Trophoblast cell (in vitro differentiated cells and primary cell): ENCODE measurements at regions not wholly inside any gene's neighbourhood (a gene's known extent, or its start where the extent isn't known, plus 50 kb on each side); places are given as distances from the start of the nearest gene placed in this dataset.

Source experiments
- DNase-seq, 2 donors: peaks; one replicate each; pipeline ENCODE4 v3.0.0-alpha.2; 2016
- H2AFZ ChIP-seq: 2 replicates; pipeline ENCODE4 v1.6.1; 2013; ENCODE audit warnings: low read length, moderate library complexity, mild to moderate bottlenecking; ENCODE audit not compliant: insufficient read depth, poor library complexity
- H2AK5ac ChIP-seq: 2 replicates; pipeline ENCODE4 v1.6.1; 2013; ENCODE audit warnings: mild to moderate bottlenecking, low read length
- H2BK120ac ChIP-seq: 2 replicates; pipeline ENCODE4 v1.6.1; 2013; ENCODE audit warnings: low read length, mild to moderate bottlenecking, moderate library complexity; ENCODE audit not compliant: insufficient read depth, poor library complexity
- H2BK12ac ChIP-seq: 2 replicates; pipeline ENCODE4 v1.6.1; 2013; ENCODE audit warnings: mild to moderate bottlenecking, low read length, moderate library complexity
- H2BK5ac ChIP-seq: 2 replicates; pipeline ENCODE4 v1.6.1; 2013; ENCODE audit warnings: low read length, low read depth, moderate library complexity, mild to moderate bottlenecking; ENCODE audit not compliant: poor library complexity
- H3K14ac ChIP-seq: 2 replicates; pipeline ENCODE4 v1.6.1; 2013; ENCODE audit warnings: mild to moderate bottlenecking, low read length
- H3K18ac ChIP-seq: 2 replicates; pipeline ENCODE4 v1.6.1; 2013; ENCODE audit warnings: mild to moderate bottlenecking, low read length
- H3K23ac ChIP-seq: 2 replicates; pipeline ENCODE4 v1.6.1; 2013; ENCODE audit warnings: low read length
- H3K27ac ChIP-seq: 2 replicates; pipeline ENCODE4 v1.5.1; 2013; ENCODE audit warnings: low read depth, mild to moderate bottlenecking, inconsistent platforms, low read length, moderate library complexity
- H3K27me3 ChIP-seq: 2 replicates; pipeline ENCODE4 v1.6.1; 2013; ENCODE audit warnings: inconsistent platforms, mild to moderate bottlenecking, low read length, moderate library complexity; ENCODE audit not compliant: insufficient read depth
- H3K36me3 ChIP-seq, 2 experiments: 1 replicate in 1 of 2; 2 replicates in 1 of 2; pipeline ENCODE4 v1.6.1; 2013; ENCODE audit warnings: low read length in 2 of 2, mild to moderate bottlenecking in 2 of 2, moderate library complexity in 1 of 2; ENCODE audit not compliant: insufficient read depth in 2 of 2, control insufficient read depth in 1 of 2
- H3K4ac ChIP-seq: 2 replicates; pipeline ENCODE4 v1.6.1; 2013; ENCODE audit warnings: low read depth, mild to moderate bottlenecking, low read length, moderate library complexity
- H3K4me1 ChIP-seq, 2 experiments: 1 replicate in 1 of 2; 2 replicates in 1 of 2; pipeline ENCODE4 v1.6.1; 2013; ENCODE audit warnings: low read length in 2 of 2, mild to moderate bottlenecking in 2 of 2, moderate library complexity in 1 of 2; ENCODE audit not compliant: insufficient read depth in 2 of 2, control insufficient read depth in 1 of 2
- H3K4me2 ChIP-seq: 2 replicates; pipeline ENCODE4 v1.6.1; 2013; ENCODE audit warnings: inconsistent platforms, mild to moderate bottlenecking, low read length, moderate library complexity
- H3K4me3 ChIP-seq: 2 replicates; pipeline ENCODE4 v1.5.1; 2013; ENCODE audit warnings: mild to moderate bottlenecking, low read depth, low read length, inconsistent platforms
- H3K79me1 ChIP-seq: one replicate; pipeline ENCODE4 v1.6.1; 2013; ENCODE audit warnings: low read length
- H3K79me2 ChIP-seq: 2 replicates; pipeline ENCODE4 v1.6.1; 2013; ENCODE audit warnings: low read length, mild to moderate bottlenecking; ENCODE audit not compliant: control insufficient read depth, insufficient read depth, poor library complexity
- H3K9ac ChIP-seq: 2 replicates; pipeline ENCODE4 v1.6.1; 2013; ENCODE audit warnings: mild to moderate bottlenecking, low read length
- H3K9me3 ChIP-seq: 2 replicates; pipeline ENCODE4 v1.6.1; 2013; ENCODE audit warnings: low read depth, mild to moderate bottlenecking, control low read depth, inconsistent platforms, low read length; ENCODE audit not compliant: insufficient read depth
- H4K12ac ChIP-seq: 2 replicates; pipeline ENCODE4 v1.6.1; 2013; ENCODE audit warnings: low read depth, mild to moderate bottlenecking, low read length, moderate library complexity
- H4K8ac ChIP-seq: 2 replicates; pipeline ENCODE4 v1.6.1; 2013; ENCODE audit warnings: low read depth, mild to moderate bottlenecking, low read length, moderate library complexity
- H4K91ac ChIP-seq: one replicate; pipeline ENCODE4 v1.6.1; 2013; ENCODE audit warnings: low read depth, mild to moderate bottlenecking, low read length, moderate library complexity
- WGBS: extraction: QIAGEN DNeasy Blood & Tissue Kit; methylation state at CpG from one replicate; pipeline ENCODE4 v1.1.7; 2013; ENCODE audit warnings: missing lambda C conversion rate; ENCODE audit not compliant: insufficient read length, insufficient coverage; ENCODE audit errors: extremely low coverage; 5-methylcytosine and 5-hydroxymethylcytosine counted together

DNA sequence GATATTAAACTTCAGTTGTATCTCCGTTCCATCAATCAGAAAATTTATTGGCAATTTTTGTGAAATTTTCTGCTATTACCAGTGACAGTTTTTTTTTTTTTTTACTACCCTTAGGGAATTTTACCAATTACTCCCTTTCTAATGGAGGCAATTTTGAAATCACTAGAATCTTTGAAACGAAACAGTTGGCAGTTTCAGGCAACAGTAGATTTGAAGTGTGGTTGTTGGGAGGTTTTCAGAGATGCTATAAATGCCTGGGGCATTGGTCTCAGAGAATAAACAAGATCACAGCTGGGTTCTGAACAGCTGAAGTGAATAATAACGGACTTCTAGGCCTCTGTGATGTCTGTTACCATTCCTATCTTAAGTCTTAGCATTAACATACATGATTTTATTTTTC lies 535.9 kb upstream of the POT1 start:
- Histone ChIP-seq H3K36me3 (no peaks in the 10 kb centered on the region), H3K4me2 (no peak overlapping the region), H3K4me1 (no peaks in the 10 kb centered on the region), H2BK12ac (no peak overlapping the region), H3K79me2 (no peaks in the 10 kb centered on the region), H4K8ac (no peak overlapping the region), H2AFZ (no peak overlapping the region), H3K9me3 (no peaks in the 10 kb centered on the region), H4K91ac (no peak overlapping the region), H3K4me3 (no peak overlapping the region), H3K4ac (no peak overlapping the region), H4K12ac (no peak overlapping the region), H3K79me1 (no peaks in the 10 kb centered on the region), H3K18ac (no peak overlapping the region), H2AK5ac (no peak overlapping the region), H2BK120ac (no peak overlapping the region), H3K27me3 (no peaks in the 10 kb centered on the region), H3K27ac (no peak overlapping the region), H3K23ac (no peak overlapping the region), H3K9ac (no peak overlapping the region), H3K14ac (no peak overlapping the region), H2BK5ac (no peak overlapping the region)
- DNase-seq: no peak
- no CpG with 5 or more reads among the region's 3 CpGs for WGBS

DNA sequence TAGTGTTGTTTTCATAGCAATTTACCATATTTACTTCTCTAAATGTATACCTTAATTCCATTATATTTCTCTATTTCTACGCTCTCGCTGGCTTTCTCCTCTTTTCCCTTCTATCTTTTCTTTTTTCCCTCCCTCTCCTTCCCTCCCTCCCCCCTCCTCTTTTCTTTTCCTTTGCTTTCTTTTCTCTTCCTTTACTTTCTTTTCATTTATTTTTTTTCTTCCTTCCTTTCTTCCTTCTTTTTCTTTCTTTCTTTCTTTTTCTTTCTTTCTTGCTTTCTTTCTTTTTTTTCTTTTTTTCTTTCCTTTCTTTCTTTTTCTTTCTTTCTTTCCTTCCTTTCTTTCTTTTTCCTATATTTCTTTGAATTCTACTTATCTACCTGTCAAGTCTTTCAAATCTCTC lies 533.0 kb upstream of the POT1 start:
- no peak overlapping the region for H3K9ac ChIP-seq
- no peaks in the 10 kb centered on the region for H3K9me3 ChIP-seq
- H3K36me3 ChIP-seq: no peaks in the 10 kb centered on the region
- no peaks in the 10 kb centered on the region for H3K4me1 ChIP-seq
- 100% methylated on average over 2 of the region's 2 CpGs for WGBS
- H2AK5ac ChIP-seq: no peak overlapping the region
- no peak for DNase-seq
- H3K14ac ChIP-seq: no peak overlapping the region
- no peak overlapping the region for H2BK5ac ChIP-seq
- H3K4me3 ChIP-seq: no peak overlapping the region
- H3K79me1 ChIP-seq: no peaks in the 10 kb centered on the region
- no peak overlapping the region for H3K23ac ChIP-seq
- H3K79me2 ChIP-seq: no peaks in the 10 kb centered on the region
- H3K27ac ChIP-seq: no peak overlapping the region
- no peak overlapping the region for H2AFZ ChIP-seq
- H4K8ac ChIP-seq: no peak overlapping the region
- no peak overlapping the region for H3K18ac ChIP-seq
- H3K4me2 ChIP-seq: no peak overlapping the region
- H2BK12ac ChIP-seq: no peak overlapping the region
- H4K12ac ChIP-seq: no peak overlapping the region
- H2BK120ac ChIP-seq: no peak overlapping the region
- H3K27me3 ChIP-seq: no peaks in the 10 kb centered on the region
- no peak overlapping the region for H4K91ac ChIP-seq
- no peak overlapping the region for H3K4ac ChIP-seq

DNA sequence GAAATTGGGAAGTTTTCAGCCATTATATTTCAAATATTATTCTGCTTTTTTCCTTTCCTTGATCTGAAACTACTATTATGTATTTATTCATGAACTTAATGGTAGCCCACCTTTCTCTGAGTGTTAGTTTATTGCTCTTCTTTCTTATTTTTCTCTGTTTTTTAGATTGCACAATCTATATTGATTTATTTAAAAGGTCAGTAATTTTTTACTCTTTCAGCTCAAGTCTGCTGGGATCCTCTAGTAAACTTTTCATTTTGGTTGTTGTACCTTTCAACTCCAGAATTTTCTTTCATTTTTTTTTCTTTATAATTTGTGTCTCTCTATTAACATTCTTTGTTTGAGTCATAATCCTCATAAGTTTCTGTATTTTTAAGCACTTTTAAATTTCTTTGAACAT lies 529.4 kb upstream of the POT1 start:
- Histone ChIP-seq H3K79me2 (no peaks in the 10 kb centered on the region), H2BK5ac (no peak overlapping the region), H3K4ac (no peak overlapping the region), H2AK5ac (no peak overlapping the region), H3K23ac (no peak overlapping the region), H2BK120ac (no peak overlapping the region), H3K14ac (no peak overlapping the region), H2BK12ac (no peak overlapping the region), H3K27me3 (no peaks in the 10 kb centered on the region), H4K91ac (no peak overlapping the region), H3K4me3 (no peak overlapping the region), H2AFZ (no peak overlapping the region), H3K79me1 (no peaks in the 10 kb centered on the region), H3K9me3 (no peaks in the 10 kb centered on the region), H3K36me3 (no peaks in the 10 kb centered on the region), H3K4me1 (no peaks in the 10 kb centered on the region), H3K4me2 (no peak overlapping the region), H3K9ac (no peak overlapping the region), H3K18ac (no peak overlapping the region), H3K27ac (no peak overlapping the region), H4K12ac (no peak overlapping the region), H4K8ac (no peak overlapping the region)
- no peak for DNase-seq

DNA sequence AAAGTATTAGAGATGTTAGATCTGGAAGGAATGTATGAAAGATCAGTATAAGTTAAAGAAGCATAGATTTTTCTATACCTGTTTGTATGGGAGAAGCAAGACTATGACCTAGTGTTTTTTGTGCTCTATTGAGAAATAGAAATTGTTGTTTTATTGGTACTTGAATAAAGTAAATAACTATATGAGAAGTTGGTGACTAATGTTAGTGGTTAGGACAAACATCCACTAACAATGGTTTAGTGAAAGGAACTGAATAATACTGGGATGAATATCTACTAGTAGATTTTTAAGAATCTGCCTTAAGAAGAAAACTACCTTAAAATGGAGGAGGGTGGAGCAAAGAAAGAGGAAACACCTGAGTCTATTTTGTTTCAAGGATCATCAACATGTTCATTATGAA lies 521.1 kb upstream of the POT1 start:
- Histone ChIP-seq H3K14ac (no peak overlapping the region), H3K36me3 (no peaks in the 10 kb centered on the region), H3K4me3 (no peak overlapping the region), H3K23ac (no peak overlapping the region), H4K12ac (no peak overlapping the region), H2BK5ac (no peak overlapping the region), H3K4me2 (no peak overlapping the region), H3K9ac (no peak overlapping the region), H2BK120ac (no peak overlapping the region), H4K8ac (no peak overlapping the region), H4K91ac (no peak overlapping the region), H3K79me2 (no peaks in the 10 kb centered on the region), H3K18ac (no peak overlapping the region), H3K9me3 (no peaks in the 10 kb centered on the region), H3K27ac (no peak overlapping the region), H3K27me3 (no peaks in the 10 kb centered on the region), H2AFZ (no peak overlapping the region), H3K4ac (no peak overlapping the region), H3K4me1 (no peaks in the 10 kb centered on the region), H2BK12ac (no peak overlapping the region), H2AK5ac (no peak overlapping the region), H3K79me1 (no peaks in the 10 kb centered on the region)
- DNase-seq: no peak

DNA sequence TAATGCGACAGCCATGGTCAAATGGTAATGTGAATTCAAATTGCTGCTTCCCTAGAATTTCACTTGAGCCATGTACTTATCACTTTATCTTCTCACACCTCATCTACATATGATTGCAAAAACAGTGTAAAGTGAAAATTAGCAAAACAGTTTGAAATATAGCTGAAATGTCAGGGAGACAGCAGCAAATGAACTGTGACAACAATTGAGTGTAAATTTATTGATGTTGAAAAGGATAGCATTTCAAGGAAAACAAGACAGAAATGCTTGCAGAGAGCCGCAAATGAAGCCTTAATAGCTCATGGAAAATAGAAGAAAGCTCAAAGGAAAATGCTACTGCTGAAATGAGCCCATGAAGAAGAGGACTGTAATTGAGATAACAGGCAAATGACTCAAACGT lies 516.2 kb upstream of the POT1 start:
- no peak for DNase-seq
- WGBS: no CpG with 5 or more reads among the region's 3 CpGs
- no peak overlapping the region for H4K8ac ChIP-seq
- H3K18ac ChIP-seq: no peak overlapping the region
- H2BK120ac ChIP-seq: no peak overlapping the region
- no peak overlapping the region for H4K91ac ChIP-seq
- H3K4me2 ChIP-seq: no peak overlapping the region
- H3K79me1 ChIP-seq: no peaks in the 10 kb centered on the region
- H3K4me1 ChIP-seq: no peaks in the 10 kb centered on the region
- H3K79me2 ChIP-seq: no peaks in the 10 kb centered on the region
- H3K23ac ChIP-seq: no peak overlapping the region
- H3K36me3 ChIP-seq: no peaks in the 10 kb centered on the region
- H3K27ac ChIP-seq: no peak overlapping the region
- H3K4ac ChIP-seq: no peak overlapping the region
- no peaks in the 10 kb centered on the region for H3K9me3 ChIP-seq
- H3K14ac ChIP-seq: no peak overlapping the region
- no peak overlapping the region for H2BK12ac ChIP-seq
- no peak overlapping the region for H3K9ac ChIP-seq
- no peaks in the 10 kb centered on the region for H3K27me3 ChIP-seq
- no peak overlapping the region for H4K12ac ChIP-seq
- H2AK5ac ChIP-seq: no peak overlapping the region
- no peak overlapping the region for H2BK5ac ChIP-seq
- H3K4me3 ChIP-seq: no peak overlapping the region
- H2AFZ ChIP-seq: no peak overlapping the region
